Mesothelial cell of epicardium (in vitro differentiated cells): ENCODE measurements at regions not wholly inside any gene's neighbourhood (a gene's known extent, or its start where the extent isn't known, plus 50 kb on each side); places are given as distances from the start of the nearest gene placed in this dataset.
A peak's percentile ranks its signal among the peaks of the same experiment; 100 is the strongest.

ENCODE experiments used
- DNase-seq, 2 experiments: peaks; one replicate each; pipeline ENCODE4 v3.0.0; 2021; ENCODE audit warnings: low spot score in 2 of 2; ENCODE audit not compliant: unreplicated experiment in 2 of 2
- H3K27ac Mint-ChIP-seq: 2 replicates; pipeline ENCODE4 v1.8.0; 2021; ENCODE audit warnings: mixed read lengths
- H3K27me3 Mint-ChIP-seq: 2 replicates; pipeline ENCODE4 v1.8.0; 2021; ENCODE audit warnings: low read depth, mixed read lengths
- H3K36me3 Mint-ChIP-seq: 2 replicates; pipeline ENCODE4 v1.8.0; 2021; ENCODE audit warnings: mixed read lengths
- H3K4me1 Mint-ChIP-seq: 2 replicates; pipeline ENCODE4 v1.8.0; 2021; ENCODE audit warnings: mixed read lengths
- H3K4me3 Mint-ChIP-seq: 2 replicates; pipeline ENCODE4 v1.8.0; 2021; ENCODE audit warnings: mild to moderate bottlenecking, moderate library complexity, mixed read lengths
- H3K9me3 Mint-ChIP-seq: 2 replicates; pipeline ENCODE4 v1.8.0; 2021; ENCODE audit warnings: mixed read lengths
- TF ChIP-seq, protein P1 (sequence below): fragments of 200-600 bp; sonication (generic); IDR thresholded peaks from one replicate; pipeline ENCODE4 v1.5.0; 2021; ENCODE audit warnings: antibody characterized with exemption; ENCODE audit not compliant: unreplicated experiment

DNA sequence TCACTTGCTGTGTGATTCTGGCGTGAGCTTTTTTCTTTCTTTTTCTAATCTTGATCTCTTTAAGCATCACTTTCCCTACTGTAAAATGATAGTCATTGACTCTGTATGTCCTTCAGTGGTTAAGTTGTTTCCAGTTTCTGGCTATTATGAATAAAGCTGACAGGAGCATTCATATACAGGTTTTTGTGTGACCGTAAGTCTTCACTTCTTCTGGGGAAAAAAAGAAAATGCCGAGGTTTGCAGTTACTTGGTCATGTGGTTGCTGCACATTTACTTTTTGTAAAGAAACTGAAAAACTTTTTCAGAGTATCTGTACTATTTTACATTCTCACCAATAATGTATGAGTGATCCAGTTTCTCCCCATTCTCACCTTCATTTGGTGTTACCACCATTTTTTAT is 247.4 kb upstream of the RBMS3 start:
- H3K27ac Mint-ChIP-seq: no peak overlapping the region
- no peaks in the 10 kb centered on the region for H3K9me3 Mint-ChIP-seq
- no peaks in the 10 kb centered on the region for H3K36me3 Mint-ChIP-seq

DNA sequence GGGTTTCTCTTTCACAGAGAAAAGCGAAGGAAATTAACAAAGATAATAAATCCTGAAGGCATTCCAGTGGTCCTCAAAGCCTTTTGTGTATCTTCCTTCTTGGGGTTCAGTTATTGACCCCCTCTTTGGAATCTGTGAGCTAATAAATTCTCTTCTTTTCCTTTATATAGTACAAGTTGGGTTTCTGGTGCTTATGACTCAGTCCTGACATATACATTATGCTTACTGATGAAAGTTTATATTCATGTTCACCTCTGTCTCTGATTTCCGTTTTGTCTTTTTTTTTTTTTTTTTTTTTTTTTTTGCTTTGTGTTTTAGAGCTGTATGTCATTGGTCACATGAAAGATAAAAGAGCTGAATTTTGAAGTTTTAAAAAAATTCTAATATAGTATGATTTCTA is 230.7 kb upstream of the RBMS3 start:
- peaks cover 26% of the 10 kb centered on the region for H3K9me3 Mint-ChIP-seq
- H3K27ac Mint-ChIP-seq: no peak overlapping the region
- TF ChIP-seq, protein P1, sequence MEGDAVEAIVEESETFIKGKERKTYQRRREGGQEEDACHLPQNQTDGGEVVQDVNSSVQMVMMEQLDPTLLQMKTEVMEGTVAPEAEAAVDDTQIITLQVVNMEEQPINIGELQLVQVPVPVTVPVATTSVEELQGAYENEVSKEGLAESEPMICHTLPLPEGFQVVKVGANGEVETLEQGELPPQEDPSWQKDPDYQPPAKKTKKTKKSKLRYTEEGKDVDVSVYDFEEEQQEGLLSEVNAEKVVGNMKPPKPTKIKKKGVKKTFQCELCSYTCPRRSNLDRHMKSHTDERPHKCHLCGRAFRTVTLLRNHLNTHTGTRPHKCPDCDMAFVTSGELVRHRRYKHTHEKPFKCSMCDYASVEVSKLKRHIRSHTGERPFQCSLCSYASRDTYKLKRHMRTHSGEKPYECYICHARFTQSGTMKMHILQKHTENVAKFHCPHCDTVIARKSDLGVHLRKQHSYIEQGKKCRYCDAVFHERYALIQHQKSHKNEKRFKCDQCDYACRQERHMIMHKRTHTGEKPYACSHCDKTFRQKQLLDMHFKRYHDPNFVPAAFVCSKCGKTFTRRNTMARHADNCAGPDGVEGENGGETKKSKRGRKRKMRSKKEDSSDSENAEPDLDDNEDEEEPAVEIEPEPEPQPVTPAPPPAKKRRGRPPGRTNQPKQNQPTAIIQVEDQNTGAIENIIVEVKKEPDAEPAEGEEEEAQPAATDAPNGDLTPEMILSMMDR: no peak
- H3K4me1 Mint-ChIP-seq: no peaks in the 10 kb centered on the region
- no peak overlapping the region for H3K4me3 Mint-ChIP-seq
- H3K36me3 Mint-ChIP-seq: no peaks in the 10 kb centered on the region
- DNase-seq: no peak
- no peaks in the 10 kb centered on the region for H3K27me3 Mint-ChIP-seq

More for the DNA sequence above, 247.4 kb upstream of the RBMS3 start:
- TF ChIP-seq, protein P1: no peak
- no peaks in the 10 kb centered on the region for H3K4me1 Mint-ChIP-seq
- no peaks in the 10 kb centered on the region for H3K27me3 Mint-ChIP-seq
- no peak overlapping the region for H3K4me3 Mint-ChIP-seq
- no peak for DNase-seq

DNA sequence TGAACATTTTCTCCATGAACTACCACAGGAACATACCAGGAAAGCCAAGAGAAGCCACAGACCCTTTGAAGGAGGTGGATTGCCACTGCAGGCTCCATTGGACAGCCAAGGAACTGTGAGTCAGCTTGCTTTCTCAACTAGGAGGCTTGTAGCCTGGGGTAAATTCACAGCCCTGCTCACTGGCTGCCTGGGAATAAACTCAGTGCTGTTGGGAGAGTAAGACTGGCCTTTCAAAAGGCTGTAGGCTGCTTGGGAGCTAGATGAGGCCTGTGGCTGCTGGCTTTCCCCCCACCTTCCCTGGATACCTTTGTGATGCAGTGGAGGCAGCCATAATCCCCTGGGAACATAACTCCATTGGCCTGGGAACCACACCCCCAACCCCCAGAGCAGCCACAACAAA is 223.5 kb upstream of the RBMS3 start:
- no peak overlapping the region for H3K4me3 Mint-ChIP-seq
- peaks cover 63% of the 10 kb centered on the region for H3K9me3 Mint-ChIP-seq
- H3K27ac Mint-ChIP-seq: no peak overlapping the region
- TF ChIP-seq, protein P1: no peak
- H3K36me3 Mint-ChIP-seq: no peaks in the 10 kb centered on the region
- H3K27me3 Mint-ChIP-seq: no peaks in the 10 kb centered on the region
- no peak for DNase-seq
- H3K4me1 Mint-ChIP-seq: no peaks in the 10 kb centered on the region

DNA sequence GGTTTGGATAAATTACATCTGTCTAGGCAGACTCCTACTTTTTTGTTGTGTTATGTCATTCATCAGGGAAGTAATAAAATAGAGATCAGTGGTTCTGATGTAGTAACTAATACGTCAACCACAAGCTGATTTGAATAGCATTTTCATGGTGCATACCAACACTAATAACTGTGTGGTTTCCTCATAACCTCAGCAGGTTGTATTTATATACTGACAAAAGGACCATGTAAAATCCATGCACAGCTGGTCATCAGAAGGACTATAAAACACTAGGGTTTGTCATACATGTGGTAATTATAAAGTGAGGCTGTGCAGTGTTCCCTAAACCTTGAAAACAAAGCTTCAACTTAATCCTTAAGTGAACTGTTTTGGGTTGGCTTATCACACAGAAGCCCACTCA is 216.8 kb upstream of the RBMS3 start:
- no peak for DNase-seq
- peaks cover 18% of the 10 kb centered on the region for H3K4me1 Mint-ChIP-seq
- H3K27ac Mint-ChIP-seq: peak overlapping the region; percentile 66
- H3K27me3 Mint-ChIP-seq: no peaks in the 10 kb centered on the region
- H3K9me3 Mint-ChIP-seq: peaks cover 25% of the 10 kb centered on the region
- TF ChIP-seq, protein P1: no peak
- H3K4me3 Mint-ChIP-seq: no peak overlapping the region
- H3K36me3 Mint-ChIP-seq: no peaks in the 10 kb centered on the region

DNA sequence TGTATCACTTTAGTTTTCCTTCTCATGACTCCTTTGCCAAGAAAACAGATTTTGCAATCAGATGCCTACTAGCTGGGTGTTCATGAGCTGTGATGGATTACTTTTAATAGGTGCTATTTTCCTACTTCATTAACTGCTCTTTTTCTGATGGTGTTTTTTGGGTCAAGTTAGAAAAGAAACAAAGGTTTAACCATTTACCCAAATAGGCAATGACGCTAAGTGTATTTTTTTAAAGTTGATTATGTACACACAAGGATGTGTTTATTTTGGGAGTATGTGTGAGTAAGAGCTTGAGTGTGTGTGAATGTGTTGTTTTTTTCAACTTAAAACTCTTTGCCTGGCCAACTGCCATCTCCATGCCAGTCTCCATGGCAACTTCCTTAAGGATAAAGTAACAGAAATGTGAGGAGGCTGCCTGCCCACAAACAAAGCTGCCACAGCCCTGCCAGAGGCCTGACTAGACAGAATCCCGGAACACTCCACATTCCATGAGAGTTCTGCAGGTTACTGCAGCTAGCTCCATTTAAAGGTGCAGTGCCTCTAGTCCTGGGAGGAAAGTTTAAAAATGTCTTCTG is 215.6 kb upstream of the RBMS3 start:
- Mint-ChIP-seq H3K4me1 (peaks cover 18% of the 10 kb centered on the region), H3K9me3 (peaks cover 14% of the 10 kb centered on the region), H3K4me3 (no peak overlapping the region), H3K27ac (peak overlapping the region; percentile 96), H3K27me3 (no peaks in the 10 kb centered on the region), H3K36me3 (no peaks in the 10 kb centered on the region)
- DNase-seq: peak; percentile 30 to 50
- TF ChIP-seq, protein P1: no peak

DNA sequence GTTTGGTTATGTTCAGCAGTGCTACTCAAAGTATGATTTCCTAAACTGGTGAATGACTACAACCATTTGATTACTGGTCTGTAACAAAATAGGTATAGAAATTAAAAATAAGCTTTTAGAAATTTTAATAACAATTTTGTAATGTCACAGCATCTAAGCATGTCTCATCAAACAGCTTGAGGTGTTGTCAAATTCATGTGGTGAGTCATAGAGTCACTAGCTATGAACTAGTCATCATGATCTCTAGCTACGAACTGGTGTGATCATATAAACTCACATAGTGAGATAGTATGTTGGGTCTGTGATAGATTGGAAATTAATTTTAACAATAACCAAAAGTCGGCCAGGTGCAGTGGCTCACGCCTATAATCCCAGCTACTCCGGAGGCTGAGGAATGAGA is 213.9 kb upstream of the RBMS3 start:
- DNase-seq: no peak
- TF ChIP-seq, protein P1: no peak
- peaks cover 11% of the 10 kb centered on the region for H3K36me3 Mint-ChIP-seq
- H3K27me3 Mint-ChIP-seq: no peaks in the 10 kb centered on the region
- peaks cover 18% of the 10 kb centered on the region for H3K4me1 Mint-ChIP-seq
- peaks cover 22% of the 10 kb centered on the region for H3K9me3 Mint-ChIP-seq
- H3K4me3 Mint-ChIP-seq: no peak overlapping the region
- no peak overlapping the region for H3K27ac Mint-ChIP-seq
